ENCODE measurements at regions not wholly inside any gene's neighbourhood (a gene's known extent, or its start where the extent isn't known, plus 50 kb on each side); places are given as distances from the start of the nearest gene placed in this dataset.

GRCh38 chr6:137350857-137351256 lies 131.7 kb upstream of the IFNGR1 start:
- Histone ChIP-seq H3K36me3 (replicated peaks) (no peaks in the 10 kb centered on the region), H3K27ac (no peak overlapping the region), H3K27me3 (replicated peaks) (no peaks in the 10 kb centered on the region), H3K4me3 (ENCODE audit: low read depth, low read length) (no peak overlapping the region)
- no peak for TF ChIP-seq CTCF (IDR thresholded peaks at IDR 0.05; ENCODE audit: low read depth, low read length, missing control alignments)
- in situ Hi-C loops (cut with HindIII; ENCODE audit: low pct_ligation_motif_present, low sequenced_read_pairs) = no loop called here
- DNase-seq = no peak

GRCh38 chr6:137349856-137350830 lies 131.0 kb upstream of the IFNGR1 start:
- H3K27me3 ChIP-seq (replicated peaks) = no peaks in the 10 kb centered on the region
- no peaks in the 10 kb centered on the region for H3K36me3 ChIP-seq (replicated peaks)
- no peak overlapping the region for H3K27ac ChIP-seq
- no peak overlapping the region for H3K4me3 ChIP-seq (ENCODE audit: low read depth, low read length)
- no peak for TF ChIP-seq CTCF (IDR thresholded peaks at IDR 0.05; ENCODE audit: low read depth, low read length, missing control alignments)
- in situ Hi-C loops (cut with HindIII; ENCODE audit: low pct_ligation_motif_present, low sequenced_read_pairs) = no loop called here
- DNase-seq = no peak

- no peak overlapping the region for H3K4me3 ChIP-seq (ENCODE audit: low read depth, low read length)
- DNase-seq = no peak
- no peak for TF ChIP-seq CTCF (IDR thresholded peaks at IDR 0.05; ENCODE audit: low read depth, low read length, missing control alignments)
- no peaks in the 10 kb centered on the region for H3K27me3 ChIP-seq (replicated peaks)
- H3K36me3 ChIP-seq (replicated peaks) = no peaks in the 10 kb centered on the region
- no peak overlapping the region for H3K27ac ChIP-seq
- in situ Hi-C loops (cut with HindIII; ENCODE audit: low pct_ligation_motif_present, low sequenced_read_pairs) = no loop called here
Measured at GRCh38 chr6:137348777-137349176, 129.6 kb upstream of the IFNGR1 start.

- no peak overlapping the region for H3K27ac ChIP-seq
- in situ Hi-C loops (cut with HindIII; ENCODE audit: low pct_ligation_motif_present, low sequenced_read_pairs) = no loop called here
- H3K4me3 ChIP-seq (ENCODE audit: low read depth, low read length) = no peak overlapping the region
- no peaks in the 10 kb centered on the region for H3K27me3 ChIP-seq (replicated peaks)
- no peak for TF ChIP-seq CTCF (IDR thresholded peaks at IDR 0.05; ENCODE audit: low read depth, low read length, missing control alignments)
- no peaks in the 10 kb centered on the region for H3K36me3 ChIP-seq (replicated peaks)
- no peak for DNase-seq
Measured at GRCh38 chr6:137343241-137343640, 124.1 kb upstream of the IFNGR1 start.

- Histone ChIP-seq H3K27me3 (replicated peaks) (no peaks in the 10 kb centered on the region), H3K27ac (no peak overlapping the region), H3K36me3 (replicated peaks) (no peaks in the 10 kb centered on the region), H3K4me3 (ENCODE audit: low read depth, low read length) (peak overlapping the region; percentile 30)
- no peak for TF ChIP-seq CTCF (IDR thresholded peaks at IDR 0.05; ENCODE audit: low read depth, low read length, missing control alignments)
- in situ Hi-C loops (cut with HindIII; ENCODE audit: low pct_ligation_motif_present, low sequenced_read_pairs) = no loop called here
- DNase-seq = no peak
Measured at GRCh38 chr6:137342607-137343190, 123.5 kb upstream of the IFNGR1 start.

Measured in brain microvascular endothelial cell (primary cell).